Stimulated activated CD8-positive, alpha-beta memory T cell treated with anti-CD3 and anti-CD28 coated beads, Interleukin-12 subunit alpha, Interleukin-12 subunit beta, amount 100 ng/mL, for 24 hours (primary cell): ENCODE measurements at regions not wholly inside any gene's neighbourhood (a gene's known extent, or its start where the extent isn't known, plus 50 kb on each side); places are given as distances from the start of the nearest gene placed in this dataset.
"Not testable (repeated sequence)": the region's sequence is repeated elsewhere in the genome, so short reads cannot be mapped to it uniquely, and the experiment has no call there.

Experiments
- DNase-seq: peaks from one replicate; pipeline ENCODE4 v3.0.0-alpha.2; 2020; ENCODE audit errors: extremely low read depth

DNA sequence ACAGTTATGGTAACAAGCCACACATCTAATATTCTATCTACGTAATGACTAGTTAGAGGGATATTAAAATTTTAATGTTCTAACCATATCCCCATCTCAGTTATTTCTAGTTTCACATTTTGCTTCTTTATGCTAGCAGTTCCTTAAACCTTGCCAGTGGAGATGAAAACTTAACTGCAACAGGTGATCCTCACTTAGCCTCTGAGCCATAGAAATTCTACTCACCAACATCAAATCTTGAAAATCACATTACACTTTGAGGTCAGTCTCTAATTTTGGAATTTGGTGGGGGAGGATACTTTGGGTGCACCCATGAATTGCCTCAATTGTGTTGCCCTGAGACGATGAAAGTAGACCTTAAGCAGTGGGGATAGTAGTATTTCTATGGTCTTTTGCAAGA lies 256.4 kb downstream of the GATA3 start:
- no peak for DNase-seq

DNA sequence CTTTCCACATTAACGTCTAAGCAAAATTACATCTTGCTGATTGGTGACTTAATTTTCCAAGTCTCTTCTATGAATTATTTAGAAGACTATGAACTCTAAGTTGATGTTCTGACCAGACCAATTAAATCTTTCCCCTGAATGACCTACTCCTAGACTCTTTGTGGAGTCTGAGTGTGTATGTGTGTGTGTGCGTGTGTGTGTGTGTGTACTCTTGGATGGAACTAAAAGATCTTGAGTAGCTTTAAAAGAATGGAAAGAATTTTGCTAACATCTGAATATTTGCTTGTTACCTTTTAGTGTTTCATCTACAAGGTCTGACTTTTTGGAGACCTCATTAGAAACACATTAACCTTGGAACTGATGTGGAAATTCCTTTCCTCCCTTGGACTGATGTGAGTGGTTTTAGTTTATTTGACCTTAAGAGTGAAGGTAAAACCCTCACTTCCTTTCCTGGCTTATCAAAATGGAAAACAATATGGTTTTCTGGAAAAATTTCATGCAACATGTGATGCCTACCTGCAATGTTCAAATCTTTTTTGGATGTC lies 257.1 kb downstream of the GATA3 start:
- no peak for DNase-seq

DNA sequence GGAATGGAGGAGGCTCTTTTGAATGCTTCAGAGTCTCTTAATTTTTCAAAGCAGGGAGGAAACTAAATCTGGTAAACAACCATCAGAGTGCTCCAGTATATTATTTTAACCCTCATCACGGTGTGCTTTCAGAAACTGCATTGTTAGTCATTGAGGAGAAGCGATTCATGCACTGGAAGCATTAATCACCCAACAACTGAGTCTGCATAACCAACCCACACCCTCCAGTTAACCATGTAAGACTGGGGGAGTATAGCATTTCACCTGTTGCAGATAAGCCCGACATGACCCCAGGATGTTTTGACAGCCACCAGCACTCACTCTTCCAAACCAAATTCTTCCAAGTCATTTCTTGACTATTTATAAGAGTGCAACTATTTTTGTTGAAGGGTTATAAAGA lies 257.6 kb downstream of the GATA3 start:
- DNase-seq = no peak

DNA sequence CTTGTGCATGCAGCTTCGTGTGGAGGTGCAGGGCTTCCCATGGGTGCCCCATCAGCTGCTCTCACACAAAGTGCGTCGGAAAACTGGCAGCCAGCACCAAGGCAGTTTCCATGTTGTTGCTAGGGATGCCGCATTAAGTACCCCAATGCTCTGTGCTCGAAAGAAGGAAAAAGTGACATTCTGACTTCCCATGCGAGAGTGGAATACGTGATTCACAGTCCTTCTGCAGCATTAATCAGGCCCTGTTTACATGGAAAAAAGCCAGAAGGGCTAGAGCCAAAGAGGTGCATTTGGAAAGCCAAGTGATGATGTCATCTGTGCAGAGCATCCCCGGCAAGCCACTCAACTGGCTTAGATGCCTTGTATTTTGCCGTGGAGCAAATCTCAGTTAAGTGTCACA lies 258.3 kb downstream of the GATA3 start:
- no peak for DNase-seq

DNA sequence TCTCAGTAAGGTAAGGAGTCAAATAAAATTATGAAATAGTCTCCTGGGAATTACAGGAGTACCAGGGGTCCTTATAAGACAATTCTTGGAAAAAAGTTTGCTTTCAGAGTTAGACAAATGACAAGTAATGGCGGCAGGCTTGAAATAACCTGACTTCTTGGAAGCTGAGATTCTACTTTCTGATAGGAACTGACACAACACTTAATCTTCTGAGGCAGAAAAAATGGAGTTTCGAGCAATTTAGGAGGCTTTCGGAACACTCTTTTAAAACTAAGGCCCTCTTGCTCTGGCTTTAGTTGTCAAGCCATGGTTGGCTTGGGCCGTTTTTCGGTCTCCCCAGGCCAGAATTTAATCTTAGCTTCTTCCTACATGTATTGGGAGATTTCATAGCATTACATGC lies 260.0 kb downstream of the GATA3 start:
- DNase-seq = no peak

DNA sequence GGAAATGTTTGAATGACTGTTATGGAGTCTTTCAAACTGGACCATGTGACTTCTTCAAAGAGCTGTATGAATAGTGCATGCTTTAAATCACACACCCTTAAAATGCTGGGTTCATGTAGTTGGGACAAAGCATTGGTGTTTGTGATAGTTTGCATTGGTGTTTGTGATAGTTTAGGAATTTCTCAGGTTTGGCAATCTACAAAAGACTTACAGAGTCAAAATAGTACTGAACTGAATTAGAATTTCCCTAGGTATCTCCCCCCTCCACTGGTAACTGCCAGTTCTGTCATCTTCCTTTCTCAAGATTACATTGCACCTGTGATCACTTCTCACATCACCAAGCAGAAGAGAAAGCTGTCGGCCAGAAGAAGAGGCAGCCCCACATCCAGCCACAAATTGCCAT lies 261.1 kb downstream of the GATA3 start:
- no peak for DNase-seq

DNA sequence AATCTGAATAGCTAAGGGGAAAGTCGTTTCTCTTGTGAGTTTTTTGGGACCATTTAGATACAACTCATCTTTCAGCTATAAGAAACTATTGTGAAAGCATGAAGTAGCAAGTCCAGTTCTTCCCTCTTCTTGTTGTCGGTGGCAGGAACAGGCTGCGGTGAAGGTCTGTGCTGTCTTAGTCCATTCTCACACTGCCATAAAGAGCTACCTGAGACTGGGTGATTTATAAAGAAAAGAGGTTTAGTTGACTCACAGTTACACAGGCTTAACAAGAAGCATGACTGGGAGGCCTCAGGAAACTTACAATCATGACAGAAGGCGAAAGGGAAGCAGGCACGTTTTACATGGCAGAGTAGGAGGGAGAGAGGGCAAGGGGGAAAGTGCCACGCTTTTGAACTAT lies 261.8 kb downstream of the GATA3 start:
- DNase-seq = no peak

DNA sequence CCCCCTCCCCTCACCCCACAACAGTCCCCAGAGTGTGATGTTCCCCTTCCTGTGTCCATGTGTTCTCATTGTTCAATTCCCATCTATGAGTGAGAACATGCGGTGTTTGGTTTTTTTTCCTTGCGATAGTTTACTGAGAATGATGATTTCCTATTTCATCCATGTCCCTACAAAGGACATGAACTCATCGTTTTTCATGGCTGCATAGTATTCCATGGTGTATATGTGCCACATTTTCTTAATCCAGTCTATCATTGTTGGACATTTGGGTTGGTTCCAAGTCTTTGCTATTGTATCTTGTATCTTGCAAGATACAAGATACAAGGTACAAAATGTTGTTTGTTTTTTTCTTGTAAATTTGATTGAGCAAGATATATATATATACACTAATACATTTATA lies 263.9 kb downstream of the GATA3 start:
- DNase-seq = not testable (repeated sequence)

DNA sequence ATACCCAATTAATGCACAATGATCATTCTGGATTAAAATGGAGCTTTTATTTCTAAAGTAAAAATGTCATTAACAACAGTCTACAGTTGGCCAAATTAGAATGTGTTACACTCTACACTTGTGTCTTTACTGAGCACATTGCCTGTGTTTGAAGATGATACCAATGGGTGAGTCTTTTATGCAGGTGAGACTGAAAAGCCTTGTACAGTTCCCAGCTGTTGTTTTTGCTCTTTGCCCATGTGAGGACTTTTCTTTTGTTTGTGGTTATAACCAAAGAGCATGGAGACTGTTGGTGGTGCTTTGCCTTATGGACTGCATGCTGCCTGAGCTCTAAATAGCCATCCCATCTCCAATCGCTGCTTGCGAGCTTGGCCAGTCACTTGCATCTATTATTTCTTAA lies 264.5 kb downstream of the GATA3 start:
- DNase-seq = no peak

DNA sequence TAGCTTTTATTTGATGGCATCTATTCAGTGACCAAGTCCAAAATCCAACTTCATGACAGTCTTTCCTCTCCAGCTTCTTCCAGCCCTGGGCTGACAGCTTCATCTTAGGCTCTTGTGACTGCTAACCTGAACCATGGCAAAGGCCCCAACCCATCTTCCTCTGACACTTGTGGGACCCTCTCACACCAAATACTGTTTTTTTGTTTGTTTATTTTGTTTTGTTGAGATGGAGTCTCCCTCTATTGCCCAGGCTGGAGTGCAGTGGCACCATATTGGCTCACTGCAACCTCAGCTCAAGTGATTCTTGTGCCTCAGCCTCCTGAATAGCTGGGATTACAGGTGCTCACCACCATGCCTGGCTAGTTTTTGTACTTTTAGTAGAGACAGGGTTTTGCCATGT lies 265.2 kb downstream of the GATA3 start:
- no peak for DNase-seq

DNA sequence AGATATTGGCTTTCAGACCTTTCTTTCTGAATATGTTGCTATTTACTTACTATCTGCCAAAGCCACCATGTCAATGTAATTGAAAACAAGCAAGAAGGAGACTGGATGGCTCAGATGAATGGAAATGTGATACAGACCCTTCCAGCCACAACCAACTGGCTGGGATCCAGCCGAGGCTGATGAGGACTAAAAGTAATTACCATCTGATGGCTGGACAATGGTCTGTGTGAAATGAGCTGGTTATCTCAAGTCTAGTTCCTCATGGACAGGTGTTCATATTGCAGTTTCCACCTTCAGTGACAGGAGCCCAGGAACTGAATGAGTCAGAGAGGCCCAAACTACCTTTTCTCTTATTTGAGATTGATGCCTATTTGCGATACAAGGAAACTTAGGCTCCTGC lies 267.5 kb downstream of the GATA3 start:
- DNase-seq = no peak

DNA sequence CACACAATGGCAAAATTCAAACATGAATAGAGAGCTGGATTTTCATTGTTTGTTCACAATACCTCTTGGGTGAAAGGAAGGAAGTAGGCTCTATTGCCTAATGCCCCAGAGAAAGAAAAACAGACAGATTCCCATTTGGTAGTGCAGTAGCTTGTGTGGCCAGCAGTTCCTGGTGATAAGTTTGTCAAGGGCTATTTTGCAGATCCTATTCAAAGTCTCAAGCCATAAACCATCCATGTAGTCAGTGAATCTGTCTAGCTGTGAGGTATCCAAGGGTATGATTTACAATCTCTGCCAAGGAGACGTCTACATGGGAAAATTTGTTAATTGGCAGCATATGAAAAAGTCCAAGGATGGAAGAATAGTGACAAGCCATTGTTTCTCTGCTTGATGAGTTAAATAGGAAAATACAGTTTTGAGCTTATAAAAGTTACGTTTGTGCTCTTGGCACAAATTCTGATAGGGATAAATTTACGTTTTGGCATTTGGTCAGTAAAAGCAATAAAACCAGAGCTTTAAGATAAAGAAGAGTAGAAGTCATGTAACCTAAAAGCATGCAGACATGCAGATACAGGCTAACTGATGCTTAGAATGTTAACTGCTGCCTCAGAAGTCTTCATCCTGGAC lies 269.1 kb downstream of the GATA3 start:
- DNase-seq = no peak

DNA sequence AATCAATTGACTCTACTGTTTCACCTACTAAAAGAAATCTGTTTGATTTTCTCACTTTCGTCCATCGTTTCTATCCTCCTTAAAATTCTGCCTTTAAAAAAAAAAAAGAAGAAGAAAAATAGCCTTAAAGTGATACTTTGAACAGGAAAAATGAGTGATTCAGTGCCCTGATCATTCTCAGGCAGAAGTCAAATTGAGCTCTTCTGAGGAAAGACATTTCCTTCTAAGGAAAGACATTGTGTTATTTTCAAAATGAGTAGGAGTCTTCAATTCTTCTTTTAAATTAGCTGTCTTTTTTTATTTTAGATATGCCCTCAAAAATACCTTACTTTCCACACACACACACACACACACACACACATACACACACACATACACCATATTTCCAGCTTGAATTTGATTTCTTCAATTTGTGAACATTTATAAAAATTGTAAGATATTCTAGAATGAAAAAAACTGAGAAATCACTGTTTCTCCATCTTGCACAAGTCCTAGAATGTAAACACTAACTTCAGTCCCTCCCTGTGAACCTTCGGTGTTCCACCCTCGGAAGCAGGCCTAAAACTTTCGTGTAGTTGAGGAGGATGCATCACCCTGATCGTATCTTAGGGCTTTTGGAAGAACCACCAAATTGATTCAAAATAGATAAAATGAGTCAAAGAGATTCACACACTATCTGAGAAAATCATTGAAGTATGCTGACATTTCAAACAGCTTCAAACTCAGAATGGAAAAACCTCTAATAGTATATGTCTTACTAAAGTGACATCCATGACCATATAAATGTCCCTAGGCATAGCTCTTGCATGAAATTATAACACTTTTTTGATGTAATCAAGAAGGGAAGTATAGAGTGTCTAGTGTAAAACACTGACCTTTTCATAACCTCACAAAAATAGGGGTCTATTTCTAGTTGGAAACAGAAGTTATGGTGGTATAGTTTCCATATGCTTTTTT lies 270.8 kb downstream of the GATA3 start:
- DNase-seq = no peak

DNA sequence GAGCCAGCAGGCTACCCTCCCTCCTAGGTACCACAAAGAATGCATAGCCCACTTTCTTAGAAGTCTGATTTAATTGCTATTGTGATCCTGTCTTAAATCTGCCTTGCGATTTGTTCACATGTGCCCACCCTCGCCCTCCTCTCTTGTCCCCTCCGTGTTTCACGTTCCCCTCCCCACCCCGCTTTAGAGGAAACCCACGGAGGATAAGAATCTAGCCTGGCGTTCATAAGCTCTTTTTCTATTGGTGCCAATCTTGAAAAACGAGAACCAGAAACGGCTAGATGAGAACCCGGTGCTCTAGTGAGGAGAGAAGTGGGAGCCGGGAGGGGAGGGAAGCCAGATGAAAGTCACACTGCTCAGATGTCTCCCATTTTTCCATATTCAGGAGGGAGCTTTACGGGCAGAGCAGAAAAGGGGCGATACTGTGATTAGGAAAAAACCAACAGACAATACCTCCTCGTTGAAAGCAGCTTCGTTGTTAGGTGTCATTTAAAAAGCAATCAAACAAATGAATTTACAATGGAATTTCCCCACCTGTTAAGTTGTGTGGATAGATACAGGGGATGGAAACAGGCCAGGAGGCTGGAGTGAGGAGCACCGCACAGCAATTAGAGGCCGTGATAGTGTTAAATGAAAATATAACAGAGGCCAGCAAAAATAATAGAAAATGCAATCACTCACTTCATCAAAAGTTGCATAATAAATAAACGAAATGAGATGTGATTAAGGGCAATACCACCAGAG lies 272.1 kb downstream of the GATA3 start:
- no peak for DNase-seq

DNA sequence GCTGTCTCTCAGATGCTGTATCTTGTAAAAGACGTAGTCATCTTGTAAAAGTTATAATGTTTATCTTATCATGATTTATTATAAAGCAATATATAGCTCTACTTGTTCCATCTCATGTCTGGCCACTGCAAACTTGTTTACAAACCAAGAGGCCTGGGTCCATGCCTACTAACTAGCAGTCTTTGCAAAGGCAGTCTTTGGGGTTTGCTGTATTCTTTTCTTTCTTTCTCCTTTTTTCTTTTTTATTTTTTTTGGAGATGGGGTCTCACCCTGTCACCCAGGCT lies 272.6 kb downstream of the GATA3 start:
- DNase-seq = no peak

DNA sequence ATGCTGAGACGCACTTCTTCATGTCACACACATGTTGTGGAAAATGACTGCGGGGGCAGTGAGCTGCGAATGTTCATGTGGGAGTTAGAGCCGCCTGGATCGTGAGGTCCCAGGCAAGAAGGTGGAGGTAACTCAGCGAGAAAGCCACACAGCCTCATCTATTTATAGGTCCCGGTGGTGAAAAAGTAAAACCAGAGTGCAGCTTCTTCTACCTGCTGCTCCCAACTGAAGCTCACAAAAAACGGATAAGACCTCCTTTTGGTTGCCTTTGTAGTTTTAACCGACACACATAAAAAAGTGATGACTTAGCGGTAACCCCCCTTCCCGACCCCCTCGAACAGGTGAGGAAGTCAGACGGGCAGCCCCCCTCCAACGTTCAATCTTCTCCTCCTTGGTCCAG lies 276.9 kb downstream of the GATA3 start:
- DNase-seq = no peak

DNA sequence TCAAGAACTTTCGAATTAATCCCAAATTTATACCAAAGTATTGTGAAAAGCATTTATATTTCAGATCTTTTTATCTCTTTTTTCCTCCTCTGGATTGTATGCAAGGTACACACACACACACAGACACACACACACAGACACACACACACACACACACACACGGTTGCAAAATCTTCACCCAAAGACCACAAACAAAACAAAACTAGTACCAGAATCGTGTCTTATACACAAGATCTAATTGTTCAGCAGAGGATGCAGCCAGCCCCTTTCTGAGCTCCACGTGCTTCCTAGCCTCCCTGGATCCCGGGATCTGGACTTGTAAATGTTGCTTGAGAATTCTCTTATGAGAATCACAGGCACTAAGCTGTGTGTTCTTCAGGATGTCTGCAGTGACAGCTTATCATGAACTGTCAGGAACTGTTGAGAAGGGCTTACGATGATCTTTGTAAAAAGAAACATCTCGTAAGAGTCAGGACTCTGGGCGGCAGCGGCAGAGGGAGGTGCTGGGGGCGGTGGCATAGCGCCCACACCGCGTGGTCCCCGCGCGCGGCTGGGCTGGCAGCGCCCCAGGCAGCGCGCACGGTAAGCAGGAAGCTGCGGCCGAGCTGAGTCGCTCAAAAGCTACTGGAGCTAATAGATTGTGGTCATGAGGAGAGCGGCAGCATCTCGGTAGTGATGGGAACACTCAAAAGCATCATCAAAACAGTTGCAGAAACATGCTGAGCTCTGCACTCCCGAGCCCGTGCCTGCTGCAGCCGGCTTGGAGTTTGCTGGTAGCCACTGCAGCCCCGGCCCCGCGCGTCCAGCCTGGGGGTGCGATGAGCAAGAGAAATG lies 277.6 kb downstream of the GATA3 start:
- DNase-seq = peak; percentile 61

DNA sequence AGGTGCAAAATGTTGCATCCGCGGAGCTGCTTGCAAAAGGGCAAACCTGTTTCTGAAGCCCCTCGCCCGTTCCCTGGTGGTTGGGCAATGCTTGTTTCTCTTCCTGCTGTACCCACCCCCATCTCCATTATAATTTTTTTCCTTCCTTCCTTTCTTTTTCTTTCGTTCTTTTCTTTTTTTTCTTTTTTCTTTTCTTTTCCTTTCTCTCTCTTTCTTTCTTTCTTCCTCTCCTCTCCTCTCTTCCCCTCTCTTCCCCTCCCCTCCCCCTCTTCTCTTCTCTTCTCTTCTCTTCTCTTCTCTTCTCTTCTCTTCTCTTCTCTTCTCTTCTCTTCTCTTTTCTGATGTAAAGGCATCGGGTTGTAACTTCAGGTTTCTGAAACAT lies 278.2 kb downstream of the GATA3 start:
- no peak for DNase-seq

DNA sequence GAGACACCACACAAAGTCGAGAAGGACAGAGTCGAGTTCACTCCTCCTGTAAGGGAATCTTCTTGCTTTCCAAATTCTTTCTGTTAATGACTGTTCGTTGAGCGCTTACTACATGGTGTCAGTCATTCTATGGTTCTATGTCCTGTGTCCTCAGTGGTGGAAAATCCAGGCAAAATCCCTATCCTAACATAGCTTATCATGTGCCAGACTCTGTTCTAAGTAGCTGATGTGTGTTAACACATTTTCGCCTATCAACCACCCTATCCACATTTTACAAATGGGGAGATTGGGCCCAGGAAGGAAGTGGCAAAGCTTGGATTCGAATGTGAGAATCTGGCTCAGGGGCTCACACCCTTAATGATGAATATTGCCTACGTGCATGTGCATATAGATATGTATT lies 280.1 kb downstream of the GATA3 start:
- DNase-seq = no peak

DNA sequence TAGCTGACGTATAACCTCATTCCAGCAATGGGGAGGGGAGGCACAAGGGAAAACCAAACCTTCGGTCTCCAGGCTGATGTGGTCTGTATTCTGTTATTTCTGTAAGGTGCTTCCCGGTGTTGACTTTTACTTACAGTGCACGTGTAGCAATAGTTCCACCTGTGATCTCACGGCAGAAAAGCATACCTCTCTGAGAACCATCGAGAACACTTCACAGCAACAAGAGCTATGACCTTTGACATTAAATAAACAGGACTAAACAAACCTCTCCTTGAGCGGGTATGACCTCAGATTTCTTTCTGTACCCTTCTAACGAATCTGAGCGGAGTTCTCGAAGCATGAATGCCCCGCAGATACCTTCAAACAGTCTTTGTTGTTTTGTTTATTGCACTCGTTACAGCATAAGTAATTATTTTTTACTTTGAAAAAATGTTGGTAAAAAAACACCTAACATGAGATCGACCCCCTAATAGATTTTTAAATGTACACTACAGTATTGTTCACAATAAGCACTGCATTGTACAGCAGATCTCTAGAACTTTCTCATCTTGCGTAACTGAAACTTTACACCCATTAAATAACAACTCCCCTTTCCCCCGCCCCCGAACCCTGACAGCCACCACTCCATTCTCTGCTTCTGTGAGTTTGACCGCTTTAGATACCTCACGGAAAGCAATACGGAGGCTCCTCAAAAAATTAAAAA lies 282.3 kb downstream of the GATA3 start:
- no peak for DNase-seq

DNA sequence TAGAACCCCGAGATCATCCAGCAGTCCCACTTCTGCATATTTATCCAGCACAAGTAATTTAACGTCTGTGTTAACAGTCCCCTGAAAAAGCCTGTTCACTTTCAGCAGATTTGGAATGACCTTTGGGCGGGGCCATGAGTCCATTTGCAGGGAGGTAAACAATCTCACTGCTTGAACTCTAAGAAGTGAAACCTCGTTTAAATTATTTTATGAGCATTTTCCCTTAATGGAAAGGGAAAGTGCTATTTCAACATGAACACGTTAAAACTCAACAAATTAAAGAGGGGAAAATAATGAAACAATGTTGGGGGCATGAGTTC lies 282.8 kb downstream of the GATA3 start:
- DNase-seq = no peak
